OCI-LY7 (cell line): ENCODE measurements at regions not wholly inside any gene's neighbourhood (a gene's known extent, or its start where the extent isn't known, plus 50 kb on each side); places are given as distances from the start of the nearest gene placed in this dataset.

Source experiments
- CTCF ChIP-seq: fragments of 200-600 bp; sonication (generic); conservative IDR thresholded peaks from 2 replicates; pipeline ENCODE4 v1.5.1; 2014; ENCODE audit warnings: mild to moderate bottlenecking, antibody characterized with exemption, low read length, moderate library complexity, mixed read lengths
- EZH2phosphoT487 ChIP-seq: fragments of 200-600 bp; sonication (generic); IDR thresholded peaks from 2 replicates; pipeline ENCODE4 v1.6.1; 2018; ENCODE audit warnings: low read depth, borderline replicate concordance, mild to moderate bottlenecking, mixed run types, antibody characterized with exemption, low read length, moderate library complexity, mixed read lengths

- TF ChIP-seq CTCF (peak; percentile 78), EZH2phosphoT487 (no peak)
These were observed 94.1 kb downstream of the PHETA1 start for GRCh38 chr12:111274777-111275176.
